Astrocyte of the spinal cord (primary cell): ENCODE measurements at regions not wholly inside any gene's neighbourhood (a gene's known extent, or its start where the extent isn't known, plus 50 kb on each side); places are given as distances from the start of the nearest gene placed in this dataset.
"Not testable (repeated sequence)": the region's sequence is repeated elsewhere in the genome, so short reads cannot be mapped to it uniquely, and the experiment has no call there.

ENCODE experiments used
- DNase-seq: peaks from one replicate; pipeline ENCODE4 v3.0.0; 2011; ENCODE audit warnings: low read depth, low spot score
- H3K4me3 ChIP-seq: 2 replicates; pipeline ENCODE4 v1.5.1; 2011; ENCODE audit warnings: low read depth, mild to moderate bottlenecking, low read length, moderate library complexity
- in situ Hi-C: cut with HindIII; loops from 2 replicates; pipeline ENCODE4 v1.10.0; 2017; ENCODE audit warnings: low sequenced_read_pairs
- TF ChIP-seq, protein P1 (sequence below): IDR thresholded peaks from 2 replicates; pipeline ENCODE4 v1.5.1; 2012; ENCODE audit warnings: low read depth, mild to moderate bottlenecking, low read length, inconsistent platforms

DNA sequence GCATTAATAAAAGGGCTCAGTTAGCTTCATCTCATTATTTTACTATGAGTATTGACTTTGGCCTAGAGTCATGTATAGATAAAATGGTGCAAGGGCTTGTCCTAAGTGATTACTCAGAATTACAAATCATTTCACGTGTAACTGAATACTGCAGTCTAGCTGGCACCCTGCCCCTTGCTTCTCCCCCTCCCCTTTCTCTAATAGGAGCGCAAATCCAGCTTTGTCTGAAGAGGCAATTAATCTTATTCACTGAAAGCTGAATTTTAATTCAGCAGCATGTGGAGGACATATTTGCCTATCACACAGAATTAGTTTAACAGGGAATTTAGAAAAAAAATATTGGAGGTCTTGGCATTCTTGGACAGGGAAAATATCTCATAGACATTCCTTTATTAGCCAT, 412.1 kb upstream of the DPH6 start:
- H3K4me3 ChIP-seq: no peak overlapping the region
- in situ Hi-C loops: no loop called here
- DNase-seq: peak; percentile 43
- TF ChIP-seq, protein P1, sequence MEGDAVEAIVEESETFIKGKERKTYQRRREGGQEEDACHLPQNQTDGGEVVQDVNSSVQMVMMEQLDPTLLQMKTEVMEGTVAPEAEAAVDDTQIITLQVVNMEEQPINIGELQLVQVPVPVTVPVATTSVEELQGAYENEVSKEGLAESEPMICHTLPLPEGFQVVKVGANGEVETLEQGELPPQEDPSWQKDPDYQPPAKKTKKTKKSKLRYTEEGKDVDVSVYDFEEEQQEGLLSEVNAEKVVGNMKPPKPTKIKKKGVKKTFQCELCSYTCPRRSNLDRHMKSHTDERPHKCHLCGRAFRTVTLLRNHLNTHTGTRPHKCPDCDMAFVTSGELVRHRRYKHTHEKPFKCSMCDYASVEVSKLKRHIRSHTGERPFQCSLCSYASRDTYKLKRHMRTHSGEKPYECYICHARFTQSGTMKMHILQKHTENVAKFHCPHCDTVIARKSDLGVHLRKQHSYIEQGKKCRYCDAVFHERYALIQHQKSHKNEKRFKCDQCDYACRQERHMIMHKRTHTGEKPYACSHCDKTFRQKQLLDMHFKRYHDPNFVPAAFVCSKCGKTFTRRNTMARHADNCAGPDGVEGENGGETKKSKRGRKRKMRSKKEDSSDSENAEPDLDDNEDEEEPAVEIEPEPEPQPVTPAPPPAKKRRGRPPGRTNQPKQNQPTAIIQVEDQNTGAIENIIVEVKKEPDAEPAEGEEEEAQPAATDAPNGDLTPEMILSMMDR: no peak

DNA sequence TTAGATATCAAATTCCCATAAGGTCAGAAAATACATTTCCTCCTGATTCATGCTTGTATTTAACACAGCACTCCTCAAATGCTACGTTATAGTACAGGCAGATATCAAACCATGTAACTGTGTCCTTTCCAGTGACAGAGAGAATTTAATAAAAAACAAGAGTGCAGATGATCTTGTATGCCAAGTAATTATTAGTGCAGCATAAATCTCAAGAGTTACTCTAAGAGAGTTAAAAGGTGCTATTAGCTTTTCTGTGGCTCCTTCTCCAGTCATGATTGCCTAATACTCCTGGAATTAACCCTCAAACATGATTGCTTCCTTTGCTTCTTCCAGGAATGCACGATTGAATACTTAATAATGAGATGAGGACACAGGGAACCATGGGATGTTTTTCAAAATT, 413.0 kb upstream of the DPH6 start:
- H3K4me3 ChIP-seq: no peak overlapping the region
- in situ Hi-C loops: no loop called here
- no peak for DNase-seq
- TF ChIP-seq, protein P1: no peak

DNA sequence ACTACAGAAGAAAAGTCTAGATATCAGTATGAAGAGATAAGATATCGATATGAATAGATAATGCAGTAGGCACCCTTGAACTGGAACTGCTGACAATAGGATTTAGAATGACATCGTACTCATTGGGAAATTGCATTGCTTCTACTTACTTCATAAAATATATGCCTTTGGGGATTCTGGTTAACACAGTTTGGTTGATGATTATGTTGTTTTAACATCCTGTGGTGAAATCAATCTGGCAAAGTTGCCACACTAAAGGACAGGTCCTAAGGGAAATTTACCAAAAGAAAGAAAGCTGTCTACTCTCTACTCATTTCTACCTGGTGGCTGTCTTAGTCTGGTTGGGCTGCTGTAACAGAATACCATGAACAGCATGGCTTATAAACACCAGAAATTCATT, 417.4 kb upstream of the DPH6 start:
- TF ChIP-seq, protein P1: no peak
- DNase-seq: no peak
- H3K4me3 ChIP-seq: no peak overlapping the region
- in situ Hi-C loops: no loop called here

DNA sequence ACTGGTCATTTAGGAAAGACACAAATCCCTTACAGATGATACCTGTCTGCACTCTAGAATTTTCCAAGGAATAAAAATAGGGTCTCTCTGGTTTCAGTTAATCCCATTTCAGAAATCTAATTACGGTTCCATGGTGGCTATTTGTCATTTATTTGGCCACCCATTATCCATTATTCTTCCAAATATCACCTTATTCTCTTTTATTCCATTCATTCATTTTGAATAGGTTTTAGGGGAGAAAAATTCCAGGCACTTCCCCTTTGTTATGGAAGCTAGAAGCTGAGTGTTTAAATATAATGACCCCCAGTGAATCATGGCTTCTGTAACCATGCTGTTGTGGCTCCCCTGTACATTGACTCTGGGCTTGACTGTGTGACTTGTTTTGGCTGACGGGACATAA, 420.8 kb upstream of the DPH6 start:
- no peak for DNase-seq
- H3K4me3 ChIP-seq: no peak overlapping the region
- in situ Hi-C loops: no loop called here
- TF ChIP-seq, protein P1: no peak

GRCh38 chr15:35967968-35968367, 422.0 kb upstream of the DPH6 start:
- DNase-seq, H3K4me3 ChIP-seq, in situ Hi-C loops: not testable (repeated sequence)

- no peak for DNase-seq
- TF ChIP-seq, protein P1: no peak
- H3K4me3 ChIP-seq: no peak overlapping the region
- in situ Hi-C loops: no loop called here
Observed at GRCh38 chr15:35973029-35973428, 427.1 kb upstream of the DPH6 start.

DNA sequence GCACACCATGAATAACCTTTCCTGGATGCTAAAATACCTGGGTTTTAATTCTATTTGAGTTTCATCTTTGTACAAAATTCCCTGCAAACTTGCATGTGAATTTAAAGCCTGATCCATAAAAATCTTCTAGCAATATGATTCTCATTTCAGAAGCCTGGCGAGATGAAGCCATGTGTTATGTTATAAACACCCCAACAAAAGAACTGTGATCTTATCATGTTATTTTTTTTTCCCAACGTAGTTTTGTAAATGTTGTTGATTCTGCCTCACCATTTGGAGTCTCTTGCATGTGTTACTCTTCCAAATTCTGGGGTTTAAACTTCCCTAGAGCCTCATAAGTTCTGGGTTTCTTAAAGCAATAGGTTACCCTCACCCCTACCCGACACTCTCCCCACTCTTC, 428.1 kb upstream of the DPH6 start:
- no peak for DNase-seq
- TF ChIP-seq, protein P1: no peak
- no peak overlapping the region for H3K4me3 ChIP-seq
- in situ Hi-C loops: no loop called here
